Kidney (tissue), 13 donors: ENCODE measurements at regions not wholly inside any gene's neighbourhood (a gene's known extent, or its start where the extent isn't known, plus 50 kb on each side); places are given as distances from the start of the nearest gene placed in this dataset.

Source experiments
- DNase-seq, 5 donors: peaks; one replicate each; pipeline ENCODE4 v3.0.0-alpha.2; 2013 to 2020
- FAIRE-seq: peaks from 2 replicates; lab custom pipeline; 2012; peaks lifted over from hg19 to GRCh38; lab: Jason Lieb, UNC
- H3K27ac ChIP-seq, 2 donors: one replicate each; pipeline ENCODE4 v1.7.0; 2013; ENCODE audit warnings: low read depth in 2 of 2, low read length in 2 of 2, inconsistent platforms in 1 of 2
- H3K27me3 ChIP-seq: one replicate; pipeline ENCODE4 v1.7.1; 2013; ENCODE audit warnings: low read length, inconsistent platforms; ENCODE audit not compliant: control insufficient read depth, insufficient read depth
- H3K36me3 ChIP-seq, 3 donors: one replicate each; pipeline versions ENCODE4 v1.7.0 to v1.7.1; 2013; ENCODE audit warnings: low read length in 3 of 3, control low read depth in 1 of 3, inconsistent platforms in 1 of 3; ENCODE audit not compliant: insufficient read depth in 3 of 3, control insufficient read depth in 2 of 3
- H3K4me1 ChIP-seq, 3 donors: one replicate each; pipeline versions ENCODE4 v1.7.0 to v1.7.1; 2013; ENCODE audit warnings: low read length in 3 of 3, inconsistent platforms in 1 of 3, low read depth in 1 of 3; ENCODE audit not compliant: control insufficient read depth in 2 of 3, insufficient read depth in 2 of 3
- H3K4me3 ChIP-seq, 3 donors: one replicate each; pipeline versions ENCODE4 v1.7.0 to v1.8.1; 2013; ENCODE audit warnings: low read length in 3 of 3, control low read depth in 1 of 3, inconsistent platforms in 1 of 3
- H3K9ac ChIP-seq, 3 donors: one replicate each; pipeline versions ENCODE4 v1.7.0 to v1.7.1; 2013; ENCODE audit warnings: low read length in 3 of 3, control low read depth in 1 of 3, inconsistent platforms in 1 of 3
- H3K9me3 ChIP-seq, 3 donors: one replicate each; pipeline versions ENCODE4 v1.7.0 to v1.7.1; 2013; ENCODE audit warnings: low read length in 3 of 3, control low read depth in 1 of 3, inconsistent platforms in 1 of 3; ENCODE audit not compliant: control insufficient read depth in 2 of 3, insufficient read depth in 1 of 3
- CTCF ChIP-seq: IDR thresholded peaks from 3 replicates; pipeline ENCODE4 v1.5.1; 2012; ENCODE audit warnings: mild to moderate bottlenecking, moderate library complexity, borderline replicate concordance; ENCODE audit not compliant: insufficient read depth; ENCODE audit errors: extremely low read depth
- intact Hi-C: fragments of 100-400 bp; cut with DNase I; formaldehyde crosslinking; loops from one replicate; pipeline ENCODE4 v1.11.1; 2022
- donor health status: control.
- donor health status: control.
- donor health status: control.
- donor health status: control.
- donor health status: control.
- donor health status: DM: yes; HTN: yes; CAD: no.
- donor health status: Normal renal cell carcinoma (clear cell type).

GRCh38 chr19:30692879-30693503, 320.8 kb downstream of the ZNF536 start:
- Histone ChIP-seq H3K36me3 (no peaks in the 10 kb centered on the region), H3K27ac (no peak overlapping the region)
- no peak for FAIRE-seq

GRCh38 chr19:30692181-30692811, 320.1 kb downstream of the ZNF536 start:
- peak overlapping the region in 2 of 3 donors; percentile 7 to 35 for H3K4me3 ChIP-seq
- FAIRE-seq (no peak), DNase-seq (peak in 4 of 5 donors; percentile 48 to 66 (median 56))
- no peak for TF ChIP-seq CTCF
- no peaks in the 10 kb centered on the region for H3K9me3 ChIP-seq
- peaks cover 0 to 2% (median 0%) of the 10 kb centered on the region in 3 donors for H3K4me1 ChIP-seq
- no peak overlapping the region for H3K27ac ChIP-seq
- intact Hi-C loops = no loop called here
- H3K27me3 ChIP-seq = no peaks in the 10 kb centered on the region
- no peaks in the 10 kb centered on the region for H3K36me3 ChIP-seq
- no peak overlapping the region for H3K9ac ChIP-seq

More at GRCh38 chr19:30692879-30693503, 320.8 kb downstream of the ZNF536 start:
- DNase-seq = peak in 1 of 5 donors; percentile 24
- no peaks in the 10 kb centered on the region for H3K9me3 ChIP-seq
- no peak for TF ChIP-seq CTCF
- no peaks in the 10 kb centered on the region for H3K27me3 ChIP-seq
- no peak overlapping the region for H3K9ac ChIP-seq
- intact Hi-C loops = no loop called here
- H3K4me1 ChIP-seq = peaks cover 0 to 2% (median 0%) of the 10 kb centered on the region in 3 donors
- H3K4me3 ChIP-seq = peak overlapping the region in 1 of 3 donors; percentile 35

- Histone ChIP-seq H3K27me3 (no peaks in the 10 kb centered on the region), H3K9me3 (no peaks in the 10 kb centered on the region), H3K36me3 (no peaks in the 10 kb centered on the region), H3K9ac (no peak overlapping the region), H3K4me1 (peaks cover 0 to 2% (median 0%) of the 10 kb centered on the region in 3 donors), H3K27ac (no peak overlapping the region), H3K4me3 (peak overlapping the region in 1 of 3 donors; percentile 35)
- DNase-seq (peak in 1 of 5 donors; percentile 31), FAIRE-seq (no peak)
- intact Hi-C loops = no loop called here
- TF ChIP-seq CTCF = no peak
Observed at GRCh38 chr19:30691819-30692166, 319.6 kb downstream of the ZNF536 start.
